ENCODE measurements at regions not wholly inside any gene's neighbourhood (a gene's known extent, or its start where the extent isn't known, plus 50 kb on each side); places are given as distances from the start of the nearest gene placed in this dataset.

DNA sequence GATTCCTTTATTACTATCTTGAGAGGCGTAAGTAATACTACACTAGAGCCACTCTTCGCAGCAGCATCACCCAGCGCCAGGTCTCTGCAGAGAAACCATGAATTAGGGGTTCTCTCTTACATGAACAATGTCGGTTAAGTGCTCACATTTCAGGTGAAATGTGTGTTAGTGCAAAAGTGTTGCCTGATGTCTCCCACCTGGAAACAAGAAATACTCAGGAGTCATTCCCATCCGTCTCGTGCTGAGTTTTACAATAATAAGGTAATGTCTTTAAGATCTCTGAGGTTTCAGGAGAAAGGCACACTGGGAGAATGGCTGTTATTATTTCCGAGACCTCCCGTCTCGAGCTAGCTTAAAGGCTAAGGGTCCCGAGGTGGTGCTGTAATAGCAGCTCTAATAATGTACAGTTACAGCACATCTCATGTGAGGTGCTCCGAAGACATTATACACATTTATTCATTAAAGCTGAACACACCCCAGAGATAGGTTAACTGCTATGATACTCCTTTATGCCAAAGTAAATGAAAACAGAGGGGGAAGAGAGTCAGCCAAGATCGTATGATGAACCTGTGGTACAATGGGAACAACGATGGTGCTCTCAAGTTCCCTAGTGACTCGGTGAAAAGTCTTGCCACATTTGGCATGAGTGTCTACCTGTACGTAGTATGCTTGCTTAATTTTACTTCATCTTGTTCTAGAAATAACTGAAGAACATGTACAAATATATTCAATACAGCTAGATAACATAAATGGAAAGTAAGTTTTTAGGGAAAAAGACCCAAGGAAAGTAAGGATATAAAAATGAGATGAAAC lies 458.3 kb upstream of the CITED2 start:
- Histone ChIP-seq H3K4me3 (no peak overlapping the region), H3K27ac (no peak overlapping the region)
- DNase-seq (ENCODE audit: low spot score), result no peak
- TF ChIP-seq, protein P1, sequence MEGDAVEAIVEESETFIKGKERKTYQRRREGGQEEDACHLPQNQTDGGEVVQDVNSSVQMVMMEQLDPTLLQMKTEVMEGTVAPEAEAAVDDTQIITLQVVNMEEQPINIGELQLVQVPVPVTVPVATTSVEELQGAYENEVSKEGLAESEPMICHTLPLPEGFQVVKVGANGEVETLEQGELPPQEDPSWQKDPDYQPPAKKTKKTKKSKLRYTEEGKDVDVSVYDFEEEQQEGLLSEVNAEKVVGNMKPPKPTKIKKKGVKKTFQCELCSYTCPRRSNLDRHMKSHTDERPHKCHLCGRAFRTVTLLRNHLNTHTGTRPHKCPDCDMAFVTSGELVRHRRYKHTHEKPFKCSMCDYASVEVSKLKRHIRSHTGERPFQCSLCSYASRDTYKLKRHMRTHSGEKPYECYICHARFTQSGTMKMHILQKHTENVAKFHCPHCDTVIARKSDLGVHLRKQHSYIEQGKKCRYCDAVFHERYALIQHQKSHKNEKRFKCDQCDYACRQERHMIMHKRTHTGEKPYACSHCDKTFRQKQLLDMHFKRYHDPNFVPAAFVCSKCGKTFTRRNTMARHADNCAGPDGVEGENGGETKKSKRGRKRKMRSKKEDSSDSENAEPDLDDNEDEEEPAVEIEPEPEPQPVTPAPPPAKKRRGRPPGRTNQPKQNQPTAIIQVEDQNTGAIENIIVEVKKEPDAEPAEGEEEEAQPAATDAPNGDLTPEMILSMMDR (IDR thresholded peaks at IDR 0.05), result no peak

DNA sequence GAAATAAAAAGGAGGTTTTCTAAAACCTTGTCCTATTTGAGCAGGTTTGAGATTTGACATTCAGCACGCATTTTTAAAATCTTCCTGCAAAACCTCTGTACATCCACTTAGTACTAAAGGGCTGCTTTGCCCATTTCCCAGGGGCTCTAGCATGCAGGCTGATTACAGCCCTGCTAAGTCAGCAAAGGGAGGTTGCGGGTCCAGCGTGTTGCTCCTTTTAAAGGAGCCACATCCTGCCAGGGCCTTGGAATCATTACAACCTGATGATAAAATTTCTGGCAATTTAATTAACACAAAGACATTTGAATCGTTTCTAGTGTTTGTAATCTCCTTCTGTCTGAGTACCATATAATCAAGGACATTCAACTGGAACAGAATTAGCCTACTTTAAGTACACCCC lies 455.1 kb upstream of the CITED2 start:
- no peak overlapping the region for H3K27ac ChIP-seq
- TF ChIP-seq, protein P1 (IDR thresholded peaks at IDR 0.05), result no peak
- DNase-seq (ENCODE audit: low spot score), result no peak
- no peak overlapping the region for H3K4me3 ChIP-seq

- no peak for DNase-seq (ENCODE audit: low spot score)
- H3K4me3 ChIP-seq, result no peak overlapping the region
These were observed 454.5 kb upstream of the CITED2 start for GRCh38 chr6:139828751-139829519.

DNA sequence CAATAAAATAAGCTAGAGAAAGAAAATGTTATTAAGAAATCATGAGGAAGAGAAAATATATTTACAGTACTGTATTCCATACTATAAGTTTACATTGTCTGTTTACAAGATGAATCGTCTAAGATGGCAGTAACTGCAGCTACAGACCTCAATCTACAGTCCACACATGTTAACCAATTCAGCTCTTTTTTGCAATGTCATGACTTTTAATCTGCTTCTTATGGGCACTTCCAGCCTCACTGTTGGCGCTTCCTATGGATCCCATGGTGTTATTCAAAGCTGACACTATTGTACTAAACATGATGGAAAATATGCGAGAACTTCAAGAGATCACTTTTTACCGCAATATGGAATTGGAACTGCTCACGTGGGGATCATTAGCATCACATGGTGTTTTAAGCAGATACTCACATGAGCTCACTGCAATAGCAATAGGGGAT lies 451.5 kb upstream of the CITED2 start:
- no peak overlapping the region for H3K27ac ChIP-seq
- no peak for DNase-seq (ENCODE audit: low spot score)
- TF ChIP-seq, protein P1 (IDR thresholded peaks at IDR 0.05), result no peak
- H3K4me3 ChIP-seq, result no peak overlapping the region

More at GRCh38 chr6:139828751-139829519, 454.5 kb upstream of the CITED2 start:
- TF ChIP-seq, protein P1 (IDR thresholded peaks at IDR 0.05), result no peak
- H3K27ac ChIP-seq, result no peak overlapping the region

- DNase-seq (ENCODE audit: low spot score), result no peak
- Histone ChIP-seq H3K4me3 (no peak overlapping the region), H3K27ac (no peak overlapping the region)
- TF ChIP-seq, protein P1 (IDR thresholded peaks at IDR 0.05), result no peak
These were observed 450.4 kb upstream of the CITED2 start for GRCh38 chr6:139824864-139825263.

GRCh38 chr6:139823808-139824126 lies 449.3 kb upstream of the CITED2 start:
- Histone ChIP-seq H3K27ac (no peak overlapping the region), H3K4me3 (no peak overlapping the region)
- TF ChIP-seq, protein P1 (IDR thresholded peaks at IDR 0.05), result no peak
- no peak for DNase-seq (ENCODE audit: low spot score)

Measured in coronary artery (tissue), 2 donors.